ENCODE measurements at regions not wholly inside any gene's neighbourhood (a gene's known extent, or its start where the extent isn't known, plus 50 kb on each side); places are given as distances from the start of the nearest gene placed in this dataset.

DNA sequence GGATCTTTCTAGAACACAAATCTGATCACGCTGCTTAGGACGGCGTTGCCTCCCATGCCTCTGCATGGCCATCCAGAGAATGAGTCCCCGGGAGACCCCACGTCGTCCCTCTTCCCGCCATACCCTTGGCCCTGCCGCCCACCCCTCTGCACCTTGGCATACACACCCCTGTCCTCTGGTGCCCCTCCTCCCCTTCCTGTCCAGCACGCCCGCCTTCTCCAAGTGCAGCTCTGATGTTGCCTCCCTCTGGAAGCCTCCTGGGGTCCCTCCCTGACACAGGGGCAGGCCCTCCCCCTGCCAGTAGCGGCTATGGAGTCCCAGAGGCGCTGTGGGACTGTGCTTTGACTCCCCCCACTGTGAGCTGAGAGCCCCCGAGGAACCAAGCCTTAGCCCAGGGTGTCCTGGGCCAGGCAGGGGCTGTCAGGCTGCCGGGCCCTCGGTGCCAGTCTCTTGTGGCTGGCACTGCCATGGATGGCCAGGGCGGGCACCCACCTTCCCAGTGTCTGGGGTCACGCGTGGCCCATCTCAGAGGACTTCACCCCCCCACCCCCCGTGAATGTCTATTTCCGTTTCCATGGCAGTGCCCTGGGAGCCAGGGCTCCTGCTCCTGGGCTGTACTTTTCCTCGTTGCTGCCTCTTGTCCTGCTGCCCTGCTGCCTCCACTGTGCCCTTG is 70.5 kb upstream of the RNU6ATAC start:
- TF ChIP-seq, protein P1, sequence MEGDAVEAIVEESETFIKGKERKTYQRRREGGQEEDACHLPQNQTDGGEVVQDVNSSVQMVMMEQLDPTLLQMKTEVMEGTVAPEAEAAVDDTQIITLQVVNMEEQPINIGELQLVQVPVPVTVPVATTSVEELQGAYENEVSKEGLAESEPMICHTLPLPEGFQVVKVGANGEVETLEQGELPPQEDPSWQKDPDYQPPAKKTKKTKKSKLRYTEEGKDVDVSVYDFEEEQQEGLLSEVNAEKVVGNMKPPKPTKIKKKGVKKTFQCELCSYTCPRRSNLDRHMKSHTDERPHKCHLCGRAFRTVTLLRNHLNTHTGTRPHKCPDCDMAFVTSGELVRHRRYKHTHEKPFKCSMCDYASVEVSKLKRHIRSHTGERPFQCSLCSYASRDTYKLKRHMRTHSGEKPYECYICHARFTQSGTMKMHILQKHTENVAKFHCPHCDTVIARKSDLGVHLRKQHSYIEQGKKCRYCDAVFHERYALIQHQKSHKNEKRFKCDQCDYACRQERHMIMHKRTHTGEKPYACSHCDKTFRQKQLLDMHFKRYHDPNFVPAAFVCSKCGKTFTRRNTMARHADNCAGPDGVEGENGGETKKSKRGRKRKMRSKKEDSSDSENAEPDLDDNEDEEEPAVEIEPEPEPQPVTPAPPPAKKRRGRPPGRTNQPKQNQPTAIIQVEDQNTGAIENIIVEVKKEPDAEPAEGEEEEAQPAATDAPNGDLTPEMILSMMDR (IDR thresholded peaks at IDR 0.05; ENCODE audit: extremely low read depth in 1 of 2, insufficient read depth in 1 of 2, low read depth in 1 of 2, low read length in 2 of 2): no peak
- TF ChIP-seq, protein P2, sequence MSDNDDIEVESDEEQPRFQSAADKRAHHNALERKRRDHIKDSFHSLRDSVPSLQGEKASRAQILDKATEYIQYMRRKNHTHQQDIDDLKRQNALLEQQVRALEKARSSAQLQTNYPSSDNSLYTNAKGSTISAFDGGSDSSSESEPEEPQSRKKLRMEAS (IDR thresholded peaks at IDR 0.05; ENCODE audit: insufficient read depth, insufficient read length): no peak

Data from endothelial cell of umbilical vein (primary cell).